Astrocyte (in vitro differentiated cells and primary cell): ENCODE measurements at regions not wholly inside any gene's neighbourhood (a gene's known extent, or its start where the extent isn't known, plus 50 kb on each side); places are given as distances from the start of the nearest gene placed in this dataset.

Experiments used
- EZH2 ChIP-seq: IDR thresholded peaks from 2 replicates; pipeline ENCODE4 v1.6.1; 2012; ENCODE audit warnings: mild to moderate bottlenecking, low read length, inconsistent platforms; ENCODE audit not compliant: insufficient read depth
- TF ChIP-seq, protein P1 (sequence below): IDR thresholded peaks from 2 replicates; pipeline ENCODE4 v1.5.1; 2011; ENCODE audit warnings: low read depth, mild to moderate bottlenecking, inconsistent platforms, low read length, moderate library complexity; ENCODE audit not compliant: insufficient read depth

DNA sequence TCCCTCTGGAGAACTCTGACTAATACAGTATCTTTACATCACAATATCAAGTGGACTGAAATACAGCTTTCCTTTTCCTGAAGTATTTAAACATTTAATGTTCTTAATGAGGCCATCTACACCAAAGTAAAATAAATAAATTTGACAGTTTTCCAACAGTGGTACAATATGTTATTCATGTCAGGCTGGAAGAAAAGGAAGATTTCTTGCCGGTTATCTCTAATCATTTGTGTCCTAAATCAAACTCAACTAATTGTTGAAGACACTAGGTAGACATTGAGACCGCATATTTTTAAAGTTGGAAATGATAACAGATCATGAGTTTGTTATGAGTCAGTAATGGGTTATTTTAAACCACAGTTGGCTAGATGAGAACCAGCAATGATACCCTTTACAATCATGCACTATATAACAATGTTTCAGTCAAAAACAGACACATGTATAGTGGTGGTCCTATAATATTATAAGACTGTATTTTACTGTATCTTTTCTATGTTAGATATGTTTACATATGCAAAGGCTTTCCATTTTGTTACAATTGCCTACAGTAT is 241.6 kb downstream of the LMBRD1 start:
- TF ChIP-seq, protein P1, sequence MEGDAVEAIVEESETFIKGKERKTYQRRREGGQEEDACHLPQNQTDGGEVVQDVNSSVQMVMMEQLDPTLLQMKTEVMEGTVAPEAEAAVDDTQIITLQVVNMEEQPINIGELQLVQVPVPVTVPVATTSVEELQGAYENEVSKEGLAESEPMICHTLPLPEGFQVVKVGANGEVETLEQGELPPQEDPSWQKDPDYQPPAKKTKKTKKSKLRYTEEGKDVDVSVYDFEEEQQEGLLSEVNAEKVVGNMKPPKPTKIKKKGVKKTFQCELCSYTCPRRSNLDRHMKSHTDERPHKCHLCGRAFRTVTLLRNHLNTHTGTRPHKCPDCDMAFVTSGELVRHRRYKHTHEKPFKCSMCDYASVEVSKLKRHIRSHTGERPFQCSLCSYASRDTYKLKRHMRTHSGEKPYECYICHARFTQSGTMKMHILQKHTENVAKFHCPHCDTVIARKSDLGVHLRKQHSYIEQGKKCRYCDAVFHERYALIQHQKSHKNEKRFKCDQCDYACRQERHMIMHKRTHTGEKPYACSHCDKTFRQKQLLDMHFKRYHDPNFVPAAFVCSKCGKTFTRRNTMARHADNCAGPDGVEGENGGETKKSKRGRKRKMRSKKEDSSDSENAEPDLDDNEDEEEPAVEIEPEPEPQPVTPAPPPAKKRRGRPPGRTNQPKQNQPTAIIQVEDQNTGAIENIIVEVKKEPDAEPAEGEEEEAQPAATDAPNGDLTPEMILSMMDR: no peak
- no peak for TF ChIP-seq EZH2
